Frontal cortex (tissue), 3 donors: ENCODE measurements at regions not wholly inside any gene's neighbourhood (a gene's known extent, or its start where the extent isn't known, plus 50 kb on each side); places are given as distances from the start of the nearest gene placed in this dataset.

ENCODE experiments used
- DNase-seq, 2 donors: peaks; one replicate each; pipeline ENCODE4 v3.0.0; 2012; ENCODE audit warnings: low spot score in 2 of 2
- FAIRE-seq: peaks from 2 replicates; lab custom pipeline; 2012; peaks lifted over from hg19 to GRCh38; lab: Jason Lieb, UNC
- donor health status: control.
- donor health status: control.
- donor health status: control.

GRCh38 chr6:91653076-91653723, 1066.3 kb upstream of the MAP3K7 start:
- FAIRE-seq (no peak), DNase-seq (no peak)

DNA sequence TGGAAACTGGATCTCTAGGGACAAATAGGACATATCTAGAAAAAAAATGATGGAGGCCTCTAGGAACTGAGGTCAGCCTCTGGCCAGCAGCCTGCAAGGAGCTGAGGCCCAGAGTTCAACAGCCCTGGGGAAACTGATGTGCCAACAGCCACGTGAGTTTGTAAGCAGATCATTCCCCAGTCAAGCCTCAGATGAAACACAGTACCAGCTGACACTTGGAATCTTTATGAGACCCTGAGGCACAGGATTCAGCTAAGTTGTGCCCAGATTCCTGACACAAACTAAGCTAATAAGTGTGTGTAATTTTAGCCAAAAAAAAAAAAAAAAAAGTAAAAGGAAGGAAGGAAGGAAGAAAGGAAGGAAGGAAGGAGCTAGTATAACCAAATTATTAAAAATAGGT, 1059.8 kb upstream of the MAP3K7 start:
- FAIRE-seq = no peak
- DNase-seq = no peak

- FAIRE-seq (no peak), DNase-seq (no peak)
Observed at GRCh38 chr6:91645811-91646210, 1058.9 kb upstream of the MAP3K7 start.

DNA sequence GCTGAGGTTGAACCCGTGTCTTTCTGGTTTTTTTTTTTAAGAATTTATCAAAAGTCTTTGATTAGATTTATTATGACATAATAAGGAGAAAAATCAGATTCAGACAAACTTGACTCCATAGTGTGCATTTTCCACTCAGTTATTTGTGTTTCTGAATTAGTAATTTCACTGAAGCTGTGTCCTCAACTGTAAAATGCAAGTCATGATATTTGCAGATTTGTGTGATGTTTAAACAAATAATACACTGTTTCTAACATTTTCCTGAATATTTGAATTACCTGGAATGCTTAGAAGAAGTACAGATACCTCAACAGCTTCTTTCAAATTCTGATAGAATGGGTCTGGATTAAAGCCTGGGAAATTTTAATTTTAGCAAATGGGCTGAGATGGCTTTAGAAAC, 1050.3 kb upstream of the MAP3K7 start:
- no peak for DNase-seq
- FAIRE-seq = no peak

DNA sequence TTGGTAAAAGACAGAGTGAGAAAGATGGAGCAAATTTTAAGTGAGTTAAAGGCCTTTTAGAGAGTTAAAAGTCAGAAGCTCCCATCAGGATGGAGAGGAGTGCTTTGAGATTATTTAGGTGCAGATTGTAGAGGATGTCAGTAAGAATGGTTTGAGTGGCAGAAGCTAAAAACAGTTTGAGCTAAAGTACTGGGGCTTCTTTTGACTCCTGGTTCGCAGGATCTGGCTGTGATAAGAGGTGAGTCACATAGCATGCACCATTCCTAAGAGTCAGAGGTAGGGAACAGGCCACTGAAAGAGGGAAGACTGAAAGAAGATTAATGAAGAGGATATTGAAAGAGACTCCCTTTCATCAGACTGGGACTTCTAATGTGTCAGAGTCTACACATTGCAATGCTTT, 1047.9 kb upstream of the MAP3K7 start:
- FAIRE-seq (no peak), DNase-seq (no peak)

DNA sequence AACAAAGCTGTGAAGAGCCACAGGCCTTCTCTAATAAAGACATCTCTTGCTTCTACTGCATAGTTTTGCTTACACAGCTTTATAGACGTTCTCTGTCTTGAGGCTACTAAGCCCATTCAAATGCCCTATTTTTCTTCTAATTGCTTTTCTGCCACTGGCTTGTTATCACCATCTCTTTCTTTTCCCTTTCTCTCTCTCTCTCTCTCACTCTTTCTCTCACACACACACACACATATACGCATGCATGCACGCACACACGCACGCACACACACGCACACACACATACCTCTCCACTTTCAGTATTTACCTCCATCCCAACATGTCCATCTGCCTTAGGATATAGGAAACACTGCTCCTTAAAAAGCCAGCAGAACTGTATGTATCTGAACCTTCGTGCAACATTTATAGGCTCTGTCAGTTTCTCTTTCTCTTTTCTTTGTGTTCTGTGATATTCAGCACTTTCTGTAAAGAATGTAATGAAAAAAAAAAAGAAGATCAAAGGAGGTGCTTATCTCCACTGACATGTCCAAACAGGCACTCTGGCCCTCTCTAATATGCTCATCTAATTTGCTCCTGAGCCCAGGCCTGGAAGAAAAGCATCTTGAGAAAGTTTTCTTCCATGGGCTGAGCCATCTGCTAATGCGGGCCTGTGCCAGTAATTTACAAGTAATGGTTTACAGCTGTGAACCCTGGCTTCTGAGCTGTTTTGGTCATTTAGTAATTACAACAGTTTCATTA, 1046.7 kb upstream of the MAP3K7 start:
- FAIRE-seq = no peak
- no peak for DNase-seq

DNA sequence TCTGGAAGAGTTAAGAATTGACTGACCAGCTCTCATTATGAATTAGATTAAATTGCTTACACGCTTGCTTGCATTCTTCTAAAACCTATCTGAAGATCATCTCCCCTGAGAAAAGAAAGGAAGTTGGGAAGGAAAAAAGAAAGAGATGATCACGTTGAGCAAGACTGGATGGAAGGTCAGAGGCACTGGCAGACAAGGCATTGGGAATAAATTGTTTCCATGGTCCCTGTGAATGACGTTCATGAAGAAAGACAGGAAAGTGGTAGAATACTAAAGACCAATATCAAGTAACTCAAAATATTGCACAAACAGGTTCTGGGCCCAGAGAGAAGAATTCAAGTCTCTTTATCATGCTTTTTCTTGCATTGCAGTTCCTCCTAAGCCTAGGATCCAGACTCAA, 1045.4 kb upstream of the MAP3K7 start:
- FAIRE-seq = no peak

GRCh38 chr6:91631227-91631626, 1044.4 kb upstream of the MAP3K7 start:
- no peak for FAIRE-seq

More for the DNA sequence above, 1045.4 kb upstream of the MAP3K7 start:
- no peak for DNase-seq

GRCh38 chr6:91626911-91627310, 1040.0 kb upstream of the MAP3K7 start:
- DNase-seq = no peak
- FAIRE-seq = no peak

More at GRCh38 chr6:91631227-91631626, 1044.4 kb upstream of the MAP3K7 start:
- no peak for DNase-seq

GRCh38 chr6:91613481-91613880, 1026.6 kb upstream of the MAP3K7 start:
- DNase-seq (no peak), FAIRE-seq (no peak)

DNA sequence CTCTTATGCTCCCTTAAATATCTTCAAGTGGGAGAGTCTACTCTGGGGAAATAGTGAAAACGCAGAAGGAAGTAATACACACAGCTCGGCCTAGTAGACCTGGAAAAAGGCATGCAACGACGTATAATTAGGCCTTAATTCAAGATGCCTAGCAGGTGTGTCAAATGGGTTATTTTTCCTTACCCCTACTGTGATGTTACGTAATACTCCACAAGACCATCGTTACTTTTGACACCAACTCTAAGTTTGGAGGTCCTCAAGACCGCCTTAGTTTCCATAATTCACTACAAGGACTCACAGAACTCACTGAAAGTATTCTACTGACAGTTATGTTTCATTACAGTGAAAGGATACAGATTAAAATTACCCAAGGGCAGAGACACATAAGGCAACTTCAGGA, 1024.3 kb upstream of the MAP3K7 start:
- DNase-seq (no peak), FAIRE-seq (no peak)

DNA sequence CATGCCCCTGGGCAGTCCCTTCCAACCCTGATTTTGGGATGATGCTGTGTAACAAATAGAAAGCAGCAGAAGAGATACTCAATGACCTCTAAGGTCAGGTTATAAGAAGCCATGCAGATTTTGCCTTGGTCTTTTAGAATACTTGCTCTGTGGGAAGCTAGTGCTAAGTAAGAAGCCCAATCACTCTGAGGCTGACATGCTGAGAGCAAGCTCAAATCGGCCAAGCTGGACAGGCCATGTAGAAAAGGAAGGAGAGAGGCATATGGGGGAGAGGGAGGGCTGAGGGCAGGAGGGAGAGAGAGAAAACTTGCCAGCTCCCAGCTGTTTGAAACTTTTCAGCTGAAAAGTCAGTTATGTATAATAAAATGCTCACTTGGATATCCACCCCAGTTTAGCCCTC, 1021.6 kb upstream of the MAP3K7 start:
- no peak for DNase-seq
- FAIRE-seq = no peak

- DNase-seq (no peak), FAIRE-seq (no peak)
Observed at GRCh38 chr6:91606148-91606901, 1019.5 kb upstream of the MAP3K7 start.

DNA sequence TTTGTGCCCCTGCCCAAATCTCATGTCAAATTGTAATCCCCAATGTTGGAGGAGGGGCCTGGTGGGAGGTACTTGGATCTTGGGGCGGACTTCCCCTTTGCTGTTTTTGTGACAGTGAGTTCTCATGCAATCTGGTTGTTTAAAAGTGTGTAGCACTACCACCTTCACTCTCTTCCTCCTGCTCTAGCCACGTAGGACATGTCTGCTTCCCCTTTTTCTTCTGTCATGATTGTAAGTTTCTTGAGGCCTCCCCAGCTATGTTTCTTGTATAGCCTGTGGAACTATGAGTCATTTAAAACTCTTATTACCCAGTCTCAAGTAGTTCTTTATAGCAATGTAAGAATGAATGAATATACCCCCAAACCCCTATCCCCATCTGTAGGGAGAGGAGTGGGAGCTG, 1013.7 kb upstream of the MAP3K7 start:
- DNase-seq = no peak
- FAIRE-seq = no peak

- FAIRE-seq = no peak
- DNase-seq = no peak
Observed at GRCh38 chr6:91590191-91590590, 1003.3 kb upstream of the MAP3K7 start.

DNA sequence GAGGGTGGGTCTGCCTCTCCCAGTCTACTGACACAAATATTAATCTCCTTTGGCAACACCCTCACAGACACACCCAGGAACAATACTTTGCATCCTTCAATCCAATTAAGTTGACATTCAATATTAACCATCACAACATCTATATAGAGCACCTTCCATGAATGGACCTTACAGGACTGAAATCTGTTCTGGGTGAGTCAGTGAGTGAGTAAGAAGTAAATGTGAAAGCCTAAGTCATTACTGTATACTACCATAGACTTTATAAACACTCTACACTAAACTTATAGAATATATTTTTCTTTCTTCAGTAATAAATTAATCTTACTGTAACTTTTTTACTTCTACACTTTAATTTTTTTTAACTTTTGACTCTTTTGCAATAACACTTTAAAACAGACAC, 993.8 kb upstream of the MAP3K7 start:
- FAIRE-seq (peak; percentile 66), DNase-seq (no peak)

DNA sequence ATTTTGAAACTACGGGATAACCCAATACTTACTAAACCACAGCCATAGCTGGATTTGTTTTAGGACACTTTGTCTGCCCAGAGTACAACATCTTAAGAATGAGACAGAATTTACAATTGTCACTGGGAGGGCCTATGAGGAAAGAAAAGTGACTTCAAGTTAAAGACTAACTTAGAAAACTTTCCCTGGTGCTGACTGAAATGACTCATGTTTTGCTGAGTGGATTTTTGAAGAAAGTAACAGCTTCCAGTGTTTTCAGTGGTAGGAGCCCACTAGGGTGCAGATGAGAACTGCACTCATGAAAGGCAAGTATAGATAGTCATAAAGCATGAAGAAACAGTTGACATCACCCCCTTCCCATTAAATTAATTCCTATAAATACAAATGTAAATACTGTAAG, 988.2 kb upstream of the MAP3K7 start:
- FAIRE-seq (no peak), DNase-seq (no peak)

- DNase-seq = no peak
Observed at GRCh38 chr6:91573826-91574416, 987.0 kb upstream of the MAP3K7 start.

GRCh38 chr6:91572878-91573277, 986.0 kb upstream of the MAP3K7 start:
- FAIRE-seq = no peak
- no peak for DNase-seq

More at GRCh38 chr6:91573826-91574416, 987.0 kb upstream of the MAP3K7 start:
- FAIRE-seq = no peak

- FAIRE-seq = no peak
- DNase-seq = no peak
Observed at GRCh38 chr6:91569071-91569470, 982.2 kb upstream of the MAP3K7 start.

- FAIRE-seq (no peak), DNase-seq (no peak)
Observed at GRCh38 chr6:91566467-91566866, 979.6 kb upstream of the MAP3K7 start.
